Thoracic aorta (tissue), 2 donors: ENCODE measurements at regions not wholly inside any gene's neighbourhood (a gene's known extent, or its start where the extent isn't known, plus 50 kb on each side); places are given as distances from the start of the nearest gene placed in this dataset.

Source experiments
- ATAC-seq: fragments of 150-250 bp; one replicate; pipeline ENCODE4 v1.8.0; 2017; ENCODE audit warnings: low read depth; ENCODE audit not compliant: insufficient number of reproducible peaks, low FRiP score
- DNase-seq: peaks from one replicate; pipeline ENCODE4 v3.0.0-alpha.2; 2020; ENCODE audit warnings: low spot score
- H3K27ac ChIP-seq, 2 donors: fragments of 200-600 bp; sonication (generic); 1 replicate in 1 of 2; 2 replicates in 1 of 2; pipeline ENCODE4 v1.5.1; 2016; ENCODE audit warnings: mild to moderate bottlenecking in 2 of 2, moderate library complexity in 2 of 2
- H3K27me3 ChIP-seq: fragments of 200-600 bp; sonication (generic); replicated peaks from 2 replicates; pipeline ENCODE4 v1.6.0; 2016; ENCODE audit warnings: mild to moderate bottlenecking; ENCODE audit not compliant: insufficient read depth
- H3K36me3 ChIP-seq: fragments of 200-600 bp; sonication (generic); one replicate; pipeline ENCODE4 v1.5.1; 2016
- H3K4me1 ChIP-seq, 2 donors: fragments of 200-600 bp; sonication (generic); 1 replicate in 1 of 2; 2 replicates in 1 of 2; pipeline versions ENCODE4 v1.5.1 to v1.6.0; 2016; ENCODE audit warnings: low read depth in 2 of 2, mild to moderate bottlenecking in 1 of 2; ENCODE audit not compliant: control insufficient read depth in 1 of 2
- H3K4me3 ChIP-seq: fragments of 200-600 bp; sonication (generic); 2 replicates; pipeline ENCODE4 v1.5.1; 2016; ENCODE audit warnings: mild to moderate bottlenecking
- H3K9me3 ChIP-seq: fragments of 200-600 bp; sonication (generic); 2 replicates; pipeline ENCODE4 v1.5.1; 2016
- CTCF ChIP-seq: fragments of 200-600 bp; sonication (generic); IDR thresholded peaks from one replicate; pipeline ENCODE4 v1.5.1; 2019; ENCODE audit warnings: antibody characterized with exemption

GRCh38 chr2:144713410-144713809, 193.5 kb upstream of the ZEB2 start:
- peaks cover 24 to 35% of the 10 kb centered on the region in 2 donors for H3K4me1 ChIP-seq
- no peak for TF ChIP-seq CTCF
- no peak for DNase-seq
- H3K4me3 ChIP-seq: no peak overlapping the region
- H3K36me3 ChIP-seq: no peaks in the 10 kb centered on the region
- no peak for ATAC-seq
- no peaks in the 10 kb centered on the region for H3K27me3 ChIP-seq
- H3K9me3 ChIP-seq: peaks cover 8% of the 10 kb centered on the region
- H3K27ac ChIP-seq: peak overlapping the region; percentile 10 to 14

- no peaks in the 10 kb centered on the region for H3K9me3 ChIP-seq
- no peaks in the 10 kb centered on the region for H3K27me3 ChIP-seq
- no peak for TF ChIP-seq CTCF
- no peak overlapping the region for H3K4me3 ChIP-seq
- H3K36me3 ChIP-seq: no peaks in the 10 kb centered on the region
- H3K4me1 ChIP-seq: peaks cover 27 to 35% of the 10 kb centered on the region in 2 donors
- DNase-seq: no peak
- no peak overlapping the region for H3K27ac ChIP-seq
- ATAC-seq: no peak
Observed at GRCh38 chr2:144712550-144712940, 192.6 kb upstream of the ZEB2 start.

- H3K36me3 ChIP-seq: no peaks in the 10 kb centered on the region
- ATAC-seq (no peak), DNase-seq (no peak)
- no peak for TF ChIP-seq CTCF
- H3K4me3 ChIP-seq: no peak overlapping the region
- no peaks in the 10 kb centered on the region for H3K9me3 ChIP-seq
- peak overlapping the region; percentile 48 to 52 for H3K27ac ChIP-seq
- peaks cover 27 to 40% of the 10 kb centered on the region in 2 donors for H3K4me1 ChIP-seq
- no peaks in the 10 kb centered on the region for H3K27me3 ChIP-seq
Observed at GRCh38 chr2:144711630-144712549, 192.0 kb upstream of the ZEB2 start.

- Histone ChIP-seq H3K4me1 (peaks cover 27 to 41% of the 10 kb centered on the region in 2 donors), H3K27ac (no peak overlapping the region), H3K36me3 (no peaks in the 10 kb centered on the region), H3K4me3 (no peak overlapping the region), H3K9me3 (no peaks in the 10 kb centered on the region), H3K27me3 (no peaks in the 10 kb centered on the region)
- ATAC-seq: no peak
- TF ChIP-seq CTCF: no peak
- DNase-seq: no peak
Observed at GRCh38 chr2:144711084-144711483, 191.2 kb upstream of the ZEB2 start.

GRCh38 chr2:144708626-144709025, 188.7 kb upstream of the ZEB2 start:
- H3K27me3 ChIP-seq: no peaks in the 10 kb centered on the region
- DNase-seq (no peak), ATAC-seq (no peak)
- no peaks in the 10 kb centered on the region for H3K36me3 ChIP-seq
- no peak overlapping the region for H3K27ac ChIP-seq
- TF ChIP-seq CTCF: no peak
- peaks cover 17 to 46% of the 10 kb centered on the region in 2 donors for H3K4me1 ChIP-seq
- H3K9me3 ChIP-seq: no peaks in the 10 kb centered on the region
- no peak overlapping the region for H3K4me3 ChIP-seq
